Gastroesophageal sphincter (tissue), 4 donors: ENCODE measurements at regions not wholly inside any gene's neighbourhood (a gene's known extent, or its start where the extent isn't known, plus 50 kb on each side); places are given as distances from the start of the nearest gene placed in this dataset.

Source experiments
- ATAC-seq: fragments of 150-250 bp; one replicate; pipeline ENCODE4 v1.9.1; 2016; ENCODE audit warnings: mild to moderate bottlenecking, moderate library complexity
- H3K27ac ChIP-seq, 4 donors: fragments of 200-600 bp; sonication (generic) in 3 of 4; 1 replicate in 3 of 4; 2 replicates in 1 of 4; pipeline ENCODE4 v1.5.1; 2016 to 2019
- H3K27me3 ChIP-seq: fragments of 200-600 bp; sonication (generic); one replicate; pipeline ENCODE4 v1.5.1; 2019
- H3K36me3 ChIP-seq, 2 donors: fragments of 200-600 bp; sonication (generic); one replicate each; pipeline ENCODE4 v1.5.1; 2019; ENCODE audit warnings: control low read depth in 1 of 2
- H3K4me1 ChIP-seq, 3 donors: fragments of 200-600 bp; sonication (generic); 1 replicate in 2 of 3; 2 replicates in 1 of 3; pipeline ENCODE4 v1.5.1; 2016 to 2019; ENCODE audit warnings: control low read depth in 2 of 3
- H3K4me3 ChIP-seq, 2 donors: fragments of 200-600 bp; sonication (generic); one replicate each; pipeline ENCODE4 v1.5.1; 2019; ENCODE audit warnings: mild to moderate bottlenecking in 1 of 2, moderate library complexity in 1 of 2
- H3K9me3 ChIP-seq, 3 donors: fragments of 200-600 bp; sonication (generic); one replicate each; pipeline ENCODE4 v1.5.1; 2017 to 2019; ENCODE audit warnings: control low read depth in 2 of 3
- EP300 ChIP-seq: sonication (generic); formaldehyde crosslinking; IDR thresholded peaks from one replicate; pipeline ENCODE4 v1.6.1; 2017; ENCODE audit warnings: antibody characterized with exemption, mild to moderate bottlenecking
- POLR2A ChIP-seq, 2 donors: fragments of 450-650 bp; IDR thresholded peaks; one replicate each; pipeline ENCODE4 v1.6.1; 2017; ENCODE audit warnings: antibody characterized with exemption in 2 of 2, mild to moderate bottlenecking in 2 of 2, moderate library complexity in 1 of 2
- POLR2AphosphoS5 ChIP-seq: sonication (generic); formaldehyde crosslinking; IDR thresholded peaks from one replicate; pipeline ENCODE4 v1.6.1; 2017; ENCODE audit warnings: antibody characterized with exemption
- WGBS, 2 donors: methylation state at CpG; one replicate each; pipeline ENCODE4 v1.1.5; 2018; ENCODE audit warnings: low coverage in 1 of 2; 5-methylcytosine and 5-hydroxymethylcytosine counted together
- TF ChIP-seq, protein P1 (sequence below), 4 experiments: fragments of 200-600 bp in 2 of 4; fragments of 450-650 bp in 2 of 4; sonication (generic) in 1 of 4; IDR thresholded peaks; one replicate each; pipeline ENCODE4 v1.5.1; 2017 to 2019; ENCODE audit warnings: antibody characterized with exemption in 4 of 4, mild to moderate bottlenecking in 2 of 4, moderate library complexity in 2 of 4

DNA sequence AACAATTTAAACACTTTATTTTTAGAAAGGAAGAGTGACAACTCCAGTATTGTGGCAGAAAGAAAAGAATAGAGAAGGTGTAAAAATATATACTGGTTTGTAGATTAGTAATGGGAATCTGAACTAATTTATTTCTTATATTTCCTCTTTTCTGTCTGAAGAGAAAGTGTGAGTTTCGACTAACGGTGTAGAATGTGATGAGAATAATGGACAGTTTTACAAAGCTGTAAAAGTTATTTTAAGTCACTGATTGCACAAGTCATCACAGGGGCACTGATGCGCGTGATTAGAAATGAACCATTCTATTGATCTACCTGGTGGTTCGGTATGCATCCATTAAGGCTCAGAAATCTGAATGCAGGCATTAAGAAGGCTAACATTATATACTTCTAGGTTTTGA lies 158.5 kb upstream of the ATXN7L3B start:
- Histone ChIP-seq H3K4me3 (no peak overlapping the region), H3K27me3 (no peaks in the 10 kb centered on the region), H3K27ac (no peak overlapping the region), H3K4me1 (no peaks in the 10 kb centered on the region), H3K9me3 (no peaks in the 10 kb centered on the region), H3K36me3 (no peaks in the 10 kb centered on the region)
- WGBS, 2 donors: 92 to 95% methylated on average over 5 of the region's 5 CpGs
- TF ChIP-seq POLR2A (IDR thresholded peaks at IDR 0.05) (no peak), EP300 (no peak), POLR2AphosphoS5 (no peak)
- TF ChIP-seq, protein P1, sequence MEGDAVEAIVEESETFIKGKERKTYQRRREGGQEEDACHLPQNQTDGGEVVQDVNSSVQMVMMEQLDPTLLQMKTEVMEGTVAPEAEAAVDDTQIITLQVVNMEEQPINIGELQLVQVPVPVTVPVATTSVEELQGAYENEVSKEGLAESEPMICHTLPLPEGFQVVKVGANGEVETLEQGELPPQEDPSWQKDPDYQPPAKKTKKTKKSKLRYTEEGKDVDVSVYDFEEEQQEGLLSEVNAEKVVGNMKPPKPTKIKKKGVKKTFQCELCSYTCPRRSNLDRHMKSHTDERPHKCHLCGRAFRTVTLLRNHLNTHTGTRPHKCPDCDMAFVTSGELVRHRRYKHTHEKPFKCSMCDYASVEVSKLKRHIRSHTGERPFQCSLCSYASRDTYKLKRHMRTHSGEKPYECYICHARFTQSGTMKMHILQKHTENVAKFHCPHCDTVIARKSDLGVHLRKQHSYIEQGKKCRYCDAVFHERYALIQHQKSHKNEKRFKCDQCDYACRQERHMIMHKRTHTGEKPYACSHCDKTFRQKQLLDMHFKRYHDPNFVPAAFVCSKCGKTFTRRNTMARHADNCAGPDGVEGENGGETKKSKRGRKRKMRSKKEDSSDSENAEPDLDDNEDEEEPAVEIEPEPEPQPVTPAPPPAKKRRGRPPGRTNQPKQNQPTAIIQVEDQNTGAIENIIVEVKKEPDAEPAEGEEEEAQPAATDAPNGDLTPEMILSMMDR (IDR thresholded peaks at IDR 0.05): no peak
- ATAC-seq: no peak

GRCh38 chr12:74381958-74382357 lies 155.7 kb upstream of the ATXN7L3B start:
- Histone ChIP-seq H3K4me3 (no peak overlapping the region), H3K36me3 (no peaks in the 10 kb centered on the region), H3K4me1 (no peaks in the 10 kb centered on the region), H3K9me3 (peaks cover 0 to 5% (median 0%) of the 10 kb centered on the region in 3 donors), H3K27me3 (no peaks in the 10 kb centered on the region), H3K27ac (no peak overlapping the region)
- TF ChIP-seq POLR2A (IDR thresholded peaks at IDR 0.05): no peak
- no peak for TF ChIP-seq EP300
- TF ChIP-seq, protein P1 (IDR thresholded peaks at IDR 0.05): no peak
- TF ChIP-seq POLR2AphosphoS5: no peak
- 31 to 80% methylated on average over 1 to 2 of the region's 2 CpGs for WGBS, 2 donors
- no peak for ATAC-seq

DNA sequence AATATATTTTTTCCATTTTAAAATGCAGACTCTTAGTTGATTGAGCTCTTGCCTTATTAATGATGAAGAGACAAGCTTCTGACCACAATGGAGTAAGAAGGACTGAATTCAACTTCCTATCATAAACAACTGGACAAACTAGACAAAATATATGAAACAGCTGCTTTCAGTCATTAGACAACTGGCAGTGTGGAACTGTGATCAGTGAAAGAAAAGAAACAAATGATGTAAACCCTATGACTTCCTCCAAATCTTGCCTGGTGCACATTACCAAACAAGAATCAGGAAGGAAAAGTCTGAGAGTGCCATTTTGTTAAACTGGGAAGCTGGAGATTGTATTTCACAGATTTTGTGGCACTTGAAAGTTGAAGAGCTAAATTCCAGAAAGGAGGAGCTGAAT lies 154.7 kb upstream of the ATXN7L3B start:
- no peaks in the 10 kb centered on the region for H3K36me3 ChIP-seq
- no peaks in the 10 kb centered on the region for H3K27me3 ChIP-seq
- H3K9me3 ChIP-seq: peaks cover 0 to 10% (median 0%) of the 10 kb centered on the region in 3 donors
- no peak overlapping the region for H3K4me3 ChIP-seq
- no peak for ATAC-seq
- TF ChIP-seq, protein P1 (IDR thresholded peaks at IDR 0.05): no peak
- TF ChIP-seq POLR2A (IDR thresholded peaks at IDR 0.05) (no peak), POLR2AphosphoS5 (no peak), EP300 (no peak)
- no peaks in the 10 kb centered on the region for H3K4me1 ChIP-seq
- H3K27ac ChIP-seq: no peak overlapping the region

DNA sequence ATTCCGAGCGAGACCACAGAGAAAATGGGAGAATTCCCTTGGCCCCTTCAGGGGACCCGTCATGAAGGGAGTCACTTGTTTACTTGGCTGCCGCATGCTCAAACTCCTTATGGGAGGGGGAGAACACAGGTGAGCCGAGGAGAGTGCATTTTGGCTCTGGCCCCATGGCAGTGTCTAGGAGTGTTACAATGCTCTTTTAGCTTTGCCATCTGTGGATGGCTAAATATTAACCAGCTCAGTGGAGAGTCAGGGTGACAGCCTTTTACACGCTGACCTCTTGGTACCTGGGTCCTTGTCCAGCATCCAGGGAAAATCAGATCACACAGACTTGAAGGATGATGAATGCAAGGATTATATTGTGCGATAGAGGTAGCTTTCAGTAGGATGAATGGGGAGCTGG lies 146.4 kb upstream of the ATXN7L3B start:
- Histone ChIP-seq H3K36me3 (no peaks in the 10 kb centered on the region), H3K4me1 (no peaks in the 10 kb centered on the region), H3K27ac (no peak overlapping the region), H3K9me3 (peaks cover 0 to 28% (median 0%) of the 10 kb centered on the region in 3 donors), H3K4me3 (no peak overlapping the region), H3K27me3 (no peaks in the 10 kb centered on the region)
- TF ChIP-seq, protein P1 (IDR thresholded peaks at IDR 0.05): no peak
- TF ChIP-seq POLR2AphosphoS5 (no peak), EP300 (no peak), POLR2A (IDR thresholded peaks at IDR 0.05) (no peak)
- WGBS, 2 donors: 90 to 92% methylated on average over 4 to 7 of the region's 7 CpGs
- no peak for ATAC-seq

DNA sequence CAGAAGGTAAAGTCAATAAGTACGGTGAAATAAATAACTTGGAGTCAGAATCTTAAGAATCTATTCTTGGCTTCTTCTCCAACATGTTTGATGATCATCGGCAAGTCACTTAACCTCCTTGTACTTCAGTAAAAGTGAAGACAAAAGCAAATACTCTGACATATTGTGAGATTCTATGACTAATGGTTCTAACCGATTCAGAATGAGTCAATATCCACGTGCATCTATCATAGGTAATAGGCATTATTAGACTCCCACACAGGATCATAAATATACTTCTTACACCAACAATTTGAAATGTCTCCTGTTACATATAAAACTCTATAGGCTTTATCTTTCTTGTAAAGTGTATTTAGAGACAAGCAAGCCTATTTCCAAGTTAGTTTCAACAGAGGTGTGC lies 144.4 kb upstream of the ATXN7L3B start:
- no peak overlapping the region for H3K27ac ChIP-seq
- H3K4me3 ChIP-seq: no peak overlapping the region
- H3K4me1 ChIP-seq: no peaks in the 10 kb centered on the region
- no peaks in the 10 kb centered on the region for H3K36me3 ChIP-seq
- no peaks in the 10 kb centered on the region for H3K27me3 ChIP-seq
- WGBS, 2 donors: 77 to 79% methylated on average over 4 of the region's 4 CpGs
- peaks cover 0 to 18% (median 0%) of the 10 kb centered on the region in 3 donors for H3K9me3 ChIP-seq
- TF ChIP-seq POLR2AphosphoS5: no peak
- TF ChIP-seq POLR2A (IDR thresholded peaks at IDR 0.05): no peak
- TF ChIP-seq, protein P1 (IDR thresholded peaks at IDR 0.05): no peak
- no peak for TF ChIP-seq EP300
- ATAC-seq: no peak
